TTC549 (cell line): ENCODE measurements at regions not wholly inside any gene's neighbourhood (a gene's known extent, or its start where the extent isn't known, plus 50 kb on each side); places are given as distances from the start of the nearest gene placed in this dataset.
"Not testable (repeated sequence)": the region's sequence is repeated elsewhere in the genome, so short reads cannot be mapped to it uniquely, and the experiment has no call there.

Experiments used
- FAIRE-seq: peaks from 2 replicates; lab custom pipeline; 2012; peaks lifted over from hg19 to GRCh38; lab: Jason Lieb, UNC

GRCh38 chr14:37997017-37997416 lies 210.7 kb upstream of the SSTR1 start:
- FAIRE-seq: no peak

GRCh38 chr14:38000340-38000739 lies 207.4 kb upstream of the SSTR1 start:
- FAIRE-seq: no peak

- FAIRE-seq: no peak
Measured at GRCh38 chr14:38001501-38001900, 206.2 kb upstream of the SSTR1 start.

GRCh38 chr14:38003746-38004609 lies 203.7 kb upstream of the SSTR1 start:
- FAIRE-seq: no peak

- no peak for FAIRE-seq
Measured at GRCh38 chr14:38004610-38004879, 203.2 kb upstream of the SSTR1 start.

GRCh38 chr14:38011156-38011555 lies 196.5 kb upstream of the SSTR1 start:
- FAIRE-seq: not testable (repeated sequence)

GRCh38 chr14:38012056-38012455 lies 195.6 kb upstream of the SSTR1 start:
- FAIRE-seq: no peak

- FAIRE-seq: no peak
Measured at GRCh38 chr14:38016497-38016896, 191.2 kb upstream of the SSTR1 start.

- FAIRE-seq: no peak
Measured at GRCh38 chr14:38021861-38022260, 185.8 kb upstream of the SSTR1 start.

- FAIRE-seq: no peak
Measured at GRCh38 chr14:38022775-38023174, 184.9 kb upstream of the SSTR1 start.

- FAIRE-seq: no peak
Measured at GRCh38 chr14:38038171-38038570, 169.5 kb upstream of the SSTR1 start.

GRCh38 chr14:38038986-38039385 lies 168.7 kb upstream of the SSTR1 start:
- no peak for FAIRE-seq

GRCh38 chr14:38039496-38039895 lies 168.2 kb upstream of the SSTR1 start:
- no peak for FAIRE-seq

GRCh38 chr14:38040411-38040810 lies 167.3 kb upstream of the SSTR1 start:
- no peak for FAIRE-seq

- no peak for FAIRE-seq
Measured at GRCh38 chr14:38042322-38042721, 165.4 kb upstream of the SSTR1 start.

GRCh38 chr14:38044710-38045109 lies 163.0 kb upstream of the SSTR1 start:
- no peak for FAIRE-seq

GRCh38 chr14:38045461-38045860 lies 162.2 kb upstream of the SSTR1 start:
- FAIRE-seq: no peak

GRCh38 chr14:38046160-38046559 lies 161.5 kb upstream of the SSTR1 start:
- no peak for FAIRE-seq

GRCh38 chr14:38047195-38047902 lies 160.4 kb upstream of the SSTR1 start:
- FAIRE-seq: no peak

GRCh38 chr14:38053666-38054065 lies 154.0 kb upstream of the SSTR1 start:
- FAIRE-seq: no peak

- FAIRE-seq: no peak
Measured at GRCh38 chr14:38056270-38056669, 151.4 kb upstream of the SSTR1 start.

- not testable (repeated sequence) for FAIRE-seq
Measured at GRCh38 chr14:38062223-38062622, 145.5 kb upstream of the SSTR1 start.

GRCh38 chr14:38063711-38064320 lies 143.9 kb upstream of the SSTR1 start:
- FAIRE-seq: no peak
